T-helper 2 cell treated with Interferon-gamma antibody and Interleukin-4, amounts not matched to agents 5 μg/mL and 100 μg/mL, for 36 hours (primary cell): ENCODE measurements at regions not wholly inside any gene's neighbourhood (a gene's known extent, or its start where the extent isn't known, plus 50 kb on each side); places are given as distances from the start of the nearest gene placed in this dataset.

Source experiments
- DNase-seq: peaks from one replicate; pipeline ENCODE4 v3.0.0; 2021; ENCODE audit warnings: low spot score
- H3K27ac Mint-ChIP-seq: one replicate; pipeline ENCODE4 v1.8.0; 2021; ENCODE audit warnings: mild to moderate bottlenecking, mixed read lengths
- H3K27me3 Mint-ChIP-seq: one replicate; pipeline ENCODE4 v1.8.0; 2021; ENCODE audit warnings: low read depth, mixed read lengths
- H3K36me3 Mint-ChIP-seq: one replicate; pipeline ENCODE4 v1.8.0; 2021; ENCODE audit warnings: low read depth, mixed read lengths
- H3K4me1 Mint-ChIP-seq: one replicate; pipeline ENCODE4 v1.8.0; 2021; ENCODE audit warnings: low read depth, mixed read lengths
- H3K4me3 Mint-ChIP-seq: one replicate; pipeline ENCODE4 v1.8.0; 2022; ENCODE audit warnings: mild to moderate bottlenecking, moderate library complexity, mixed read lengths
- H3K9me3 Mint-ChIP-seq: one replicate; pipeline ENCODE4 v1.8.0; 2021; ENCODE audit warnings: mixed read lengths

DNA sequence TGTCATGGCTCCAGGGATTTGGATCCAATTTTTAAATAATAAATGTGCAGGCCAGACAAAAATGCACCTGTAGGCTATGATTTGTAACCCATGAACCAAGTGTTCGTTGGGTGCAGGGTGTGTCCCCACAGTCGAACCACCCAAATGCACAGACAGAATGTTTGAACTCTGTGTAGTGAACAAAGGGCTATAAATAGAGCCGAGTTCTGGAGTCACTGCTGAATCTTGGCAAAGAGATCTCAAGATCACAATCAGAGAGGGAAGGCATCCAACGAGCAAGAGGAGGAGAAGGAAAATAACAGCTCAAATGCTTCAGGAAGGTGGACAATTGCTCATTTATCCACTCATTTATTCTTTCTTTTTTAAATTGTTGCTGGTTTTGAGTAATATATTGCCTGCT lies 547.9 kb downstream of the FGF9 start:
- no peaks in the 10 kb centered on the region for H3K36me3 Mint-ChIP-seq
- H3K9me3 Mint-ChIP-seq, result no peaks in the 10 kb centered on the region
- H3K27me3 Mint-ChIP-seq, result no peaks in the 10 kb centered on the region
- H3K27ac Mint-ChIP-seq, result no peak overlapping the region
- no peaks in the 10 kb centered on the region for H3K4me1 Mint-ChIP-seq
- H3K4me3 Mint-ChIP-seq, result no peak overlapping the region
- no peak for DNase-seq

DNA sequence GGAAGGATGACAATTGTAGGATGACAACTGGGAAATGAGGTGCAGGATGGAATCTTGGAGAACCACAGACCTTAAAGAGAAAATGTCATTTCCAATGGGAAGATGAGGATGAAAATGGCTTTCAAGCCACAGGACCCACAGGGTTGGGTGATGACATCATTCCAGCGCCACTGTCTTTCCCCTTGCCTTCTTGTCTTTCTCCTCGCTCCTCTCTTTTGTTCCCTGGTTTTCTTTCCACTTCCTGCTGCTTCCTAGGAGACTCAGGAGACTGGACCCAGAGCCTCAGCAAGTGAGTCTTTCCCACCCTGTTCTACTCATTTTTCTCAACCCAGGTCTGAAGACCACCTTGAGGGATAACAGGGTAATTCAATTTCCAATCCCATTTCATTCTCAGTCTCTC lies 548.8 kb downstream of the FGF9 start:
- Mint-ChIP-seq H3K4me1 (no peaks in the 10 kb centered on the region), H3K27ac (no peak overlapping the region), H3K27me3 (no peaks in the 10 kb centered on the region), H3K9me3 (no peaks in the 10 kb centered on the region), H3K36me3 (no peaks in the 10 kb centered on the region), H3K4me3 (no peak overlapping the region)
- DNase-seq, result no peak

DNA sequence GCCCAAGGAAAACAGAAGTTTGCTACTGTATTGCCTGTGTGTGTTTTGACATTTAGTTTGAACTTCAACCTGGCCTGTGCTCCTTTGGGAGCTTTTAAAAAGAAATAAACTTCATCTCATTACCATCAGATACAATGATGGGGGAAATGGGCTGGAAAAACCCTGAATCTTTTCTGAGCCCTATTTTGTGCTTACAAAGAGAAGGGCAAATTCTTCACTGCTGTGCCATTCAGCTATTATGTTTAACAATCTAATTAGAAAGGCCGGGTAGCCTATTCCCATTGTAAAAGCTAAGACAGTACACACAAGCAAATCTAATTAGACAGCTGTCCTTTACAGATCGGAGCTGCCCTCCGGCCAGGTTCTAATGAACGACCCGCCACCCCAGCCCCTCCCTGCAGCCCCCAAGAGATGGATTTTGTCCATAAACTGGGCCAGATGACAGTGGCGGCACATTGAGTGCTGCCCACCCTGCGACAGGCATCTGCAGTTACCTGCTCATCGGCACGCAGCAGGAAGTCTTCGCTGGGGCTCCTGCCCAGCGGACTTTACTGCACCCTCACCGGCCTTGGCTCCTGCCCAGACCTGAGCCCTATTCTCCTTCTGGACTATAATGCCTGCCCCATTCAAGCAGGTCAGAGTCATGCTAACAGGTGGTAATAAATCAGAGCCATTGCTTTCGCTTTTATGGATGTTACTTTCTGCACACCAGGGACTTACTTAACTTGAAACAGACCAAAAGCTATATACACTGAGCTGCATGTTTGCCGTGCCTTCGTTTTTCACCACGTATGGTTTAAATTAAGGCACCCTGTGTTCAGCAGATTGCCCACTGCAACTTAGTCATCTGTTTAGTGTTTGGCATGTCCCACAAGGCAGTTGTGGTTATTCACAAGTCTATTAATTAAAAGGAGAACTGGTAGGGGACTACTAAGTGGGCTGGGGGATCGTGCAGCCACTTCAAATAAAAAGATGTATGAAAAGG lies 549.6 kb downstream of the FGF9 start:
- no peaks in the 10 kb centered on the region for H3K4me1 Mint-ChIP-seq
- no peaks in the 10 kb centered on the region for H3K9me3 Mint-ChIP-seq
- DNase-seq, result no peak
- H3K27ac Mint-ChIP-seq, result no peak overlapping the region
- no peaks in the 10 kb centered on the region for H3K36me3 Mint-ChIP-seq
- H3K27me3 Mint-ChIP-seq, result no peaks in the 10 kb centered on the region
- no peak overlapping the region for H3K4me3 Mint-ChIP-seq

DNA sequence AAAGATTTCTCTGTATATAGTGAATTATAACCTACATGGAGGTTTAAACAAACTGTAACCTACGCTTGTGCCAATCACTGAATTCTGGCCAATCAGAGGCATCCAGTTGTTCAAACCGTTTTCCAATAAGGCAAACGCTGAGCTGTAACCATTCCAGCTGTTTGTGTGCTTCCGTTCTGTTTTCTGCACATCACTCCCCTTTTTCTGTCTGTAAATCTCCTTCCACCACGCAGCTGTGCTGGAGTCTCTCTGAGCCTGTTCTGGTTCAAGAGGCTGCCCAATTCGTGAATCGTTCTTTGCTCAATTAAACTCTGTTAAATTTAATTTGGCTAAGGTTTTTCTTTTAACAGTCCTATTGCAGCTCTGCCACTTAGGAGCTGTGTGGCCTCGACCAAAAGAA lies 552.5 kb downstream of the FGF9 start:
- no peak overlapping the region for H3K4me3 Mint-ChIP-seq
- no peaks in the 10 kb centered on the region for H3K9me3 Mint-ChIP-seq

DNA sequence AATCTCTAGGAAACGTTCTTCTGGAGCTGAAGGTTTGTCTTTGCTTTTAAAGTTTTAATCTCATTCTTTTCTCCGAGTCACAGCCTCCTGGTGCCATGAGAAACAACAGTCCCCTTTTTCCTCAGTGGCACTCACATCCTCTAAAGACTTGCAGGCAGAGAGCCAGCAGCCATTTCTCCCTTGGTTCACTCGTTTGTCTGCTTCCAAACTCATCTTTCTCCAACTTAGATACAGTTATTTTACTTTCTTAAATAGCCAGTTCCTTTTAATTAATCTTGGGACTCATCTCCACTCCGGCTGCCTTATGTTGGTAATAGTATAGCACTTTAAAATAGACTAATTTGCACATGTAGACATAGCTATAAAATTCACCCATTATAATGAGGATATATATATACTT lies 555.2 kb downstream of the FGF9 start:
- Mint-ChIP-seq H3K36me3 (no peaks in the 10 kb centered on the region), H3K27me3 (no peaks in the 10 kb centered on the region), H3K27ac (no peak overlapping the region), H3K9me3 (no peaks in the 10 kb centered on the region), H3K4me3 (no peak overlapping the region), H3K4me1 (no peaks in the 10 kb centered on the region)
- DNase-seq, result no peak

More for the DNA sequence above, 552.5 kb downstream of the FGF9 start:
- Mint-ChIP-seq H3K4me1 (no peaks in the 10 kb centered on the region), H3K27me3 (no peaks in the 10 kb centered on the region), H3K36me3 (no peaks in the 10 kb centered on the region), H3K27ac (no peak overlapping the region)
- no peak for DNase-seq

DNA sequence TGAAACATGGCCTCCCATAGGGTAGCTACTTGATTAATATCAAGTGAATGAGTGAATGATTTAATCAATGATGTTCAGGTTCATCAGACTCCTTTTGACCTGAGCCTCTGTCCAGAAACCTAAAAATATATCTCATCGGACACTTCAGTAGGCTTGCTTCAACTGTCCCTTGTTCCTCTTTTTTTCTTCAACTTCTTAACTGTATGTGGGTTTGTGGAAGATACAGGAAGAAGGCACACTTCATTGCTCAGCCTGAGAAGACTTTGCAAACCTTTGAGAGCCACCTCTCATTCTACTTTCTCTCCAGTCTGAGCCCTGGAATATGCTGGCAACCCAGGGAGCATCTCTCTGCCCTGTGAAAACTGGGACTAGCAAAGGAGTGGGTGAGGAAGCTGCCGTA lies 557.0 kb downstream of the FGF9 start:
- no peak for DNase-seq
- no peaks in the 10 kb centered on the region for H3K4me1 Mint-ChIP-seq
- no peak overlapping the region for H3K4me3 Mint-ChIP-seq
- H3K36me3 Mint-ChIP-seq, result no peaks in the 10 kb centered on the region
- H3K27ac Mint-ChIP-seq, result no peak overlapping the region
- H3K27me3 Mint-ChIP-seq, result no peaks in the 10 kb centered on the region
- no peaks in the 10 kb centered on the region for H3K9me3 Mint-ChIP-seq

DNA sequence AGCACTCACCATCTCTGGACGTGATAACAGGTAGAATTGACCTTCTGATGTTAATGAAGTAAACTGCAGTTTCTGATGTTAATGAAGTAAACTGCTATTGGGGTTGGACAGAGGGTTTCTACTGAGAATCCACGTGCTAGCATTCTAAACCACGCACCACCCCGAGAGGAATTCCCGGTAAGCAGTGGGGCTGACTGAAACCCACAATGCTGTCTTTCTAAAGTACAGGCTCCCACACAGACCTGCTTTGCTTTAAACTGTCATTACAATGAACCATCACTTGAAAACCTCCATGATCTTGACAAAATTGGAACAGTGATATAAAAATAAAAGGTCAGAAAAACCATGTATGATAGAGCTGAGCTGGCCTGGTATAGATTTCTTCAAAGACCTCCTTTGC lies 559.0 kb downstream of the FGF9 start:
- no peak overlapping the region for H3K4me3 Mint-ChIP-seq
- H3K4me1 Mint-ChIP-seq, result no peaks in the 10 kb centered on the region
- DNase-seq, result no peak
- H3K36me3 Mint-ChIP-seq, result no peaks in the 10 kb centered on the region
- no peaks in the 10 kb centered on the region for H3K27me3 Mint-ChIP-seq
- no peaks in the 10 kb centered on the region for H3K9me3 Mint-ChIP-seq
- no peak overlapping the region for H3K27ac Mint-ChIP-seq

DNA sequence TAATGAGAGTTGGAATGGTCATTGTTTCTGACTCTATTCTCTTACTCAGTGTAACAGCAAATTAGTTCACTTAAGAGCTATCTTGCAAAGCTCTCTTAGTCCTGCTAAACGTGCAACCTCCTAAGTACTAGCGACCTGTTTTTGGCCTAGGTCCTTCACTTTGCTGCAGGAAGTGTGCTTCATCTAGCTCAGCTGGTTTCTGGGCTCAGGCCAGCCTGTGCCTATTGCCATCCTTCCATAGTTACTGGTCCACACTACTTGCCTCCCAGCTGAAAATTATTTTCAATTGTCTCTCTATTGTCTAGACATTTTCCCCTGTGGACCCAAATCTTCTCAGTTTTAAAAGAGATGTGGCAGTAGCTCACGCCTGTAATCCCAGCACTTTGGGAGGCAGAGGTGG lies 561.3 kb downstream of the FGF9 start:
- Mint-ChIP-seq H3K4me3 (no peak overlapping the region), H3K27me3 (no peaks in the 10 kb centered on the region), H3K36me3 (no peaks in the 10 kb centered on the region), H3K27ac (no peak overlapping the region), H3K9me3 (no peaks in the 10 kb centered on the region), H3K4me1 (no peaks in the 10 kb centered on the region)
- DNase-seq, result no peak

DNA sequence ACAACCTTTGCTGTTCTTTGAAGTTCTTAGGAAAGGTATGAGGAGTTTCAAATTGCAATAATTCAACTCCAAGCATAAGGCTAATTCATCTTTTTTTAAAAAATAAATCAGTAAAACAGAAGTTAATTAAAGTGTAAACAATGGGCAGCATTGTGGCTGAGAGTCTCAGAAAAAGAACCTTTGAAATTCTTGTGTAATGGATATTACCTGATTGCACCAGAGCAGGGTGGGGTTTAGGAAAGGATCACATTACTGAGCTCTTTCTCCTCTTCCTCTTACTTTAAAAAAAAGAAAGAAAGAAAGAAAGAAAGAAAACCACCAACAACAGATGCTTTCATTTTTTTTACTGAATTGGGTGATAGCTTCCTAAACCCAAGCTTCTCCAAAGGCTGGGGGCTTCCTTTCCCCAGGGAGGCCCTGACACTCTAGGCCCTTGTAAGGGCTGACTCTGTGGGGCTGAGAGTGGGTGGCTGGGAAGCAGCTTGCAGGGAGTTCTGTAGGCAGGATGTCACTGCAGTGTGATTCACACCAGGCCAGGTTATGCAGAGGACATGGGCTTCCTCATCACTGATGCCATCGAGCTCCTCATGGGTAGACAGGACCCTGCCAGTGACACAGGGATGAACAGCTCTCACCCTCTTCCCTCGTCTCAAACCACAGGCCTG lies 564.5 kb downstream of the FGF9 start:
- Mint-ChIP-seq H3K27ac (no peak overlapping the region), H3K36me3 (no peaks in the 10 kb centered on the region), H3K27me3 (no peaks in the 10 kb centered on the region), H3K9me3 (no peaks in the 10 kb centered on the region), H3K4me3 (no peak overlapping the region), H3K4me1 (no peaks in the 10 kb centered on the region)
- DNase-seq, result no peak

DNA sequence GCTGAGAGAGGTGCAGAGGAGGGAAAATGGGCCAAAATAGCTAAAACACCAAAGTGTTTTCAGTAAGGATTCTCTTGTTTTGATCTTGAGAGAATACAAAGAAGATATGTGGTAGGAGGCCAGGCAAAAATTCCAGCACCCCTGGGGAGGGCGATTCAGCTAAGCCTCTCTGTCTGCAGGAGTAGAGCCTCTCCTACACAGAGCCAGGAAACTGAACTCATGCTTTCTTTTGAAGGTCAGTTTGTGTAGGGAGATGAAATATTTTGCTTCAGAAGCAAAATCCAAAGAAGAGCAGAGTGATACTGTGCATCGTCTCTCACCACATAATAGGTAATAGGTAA lies 565.0 kb downstream of the FGF9 start:
- no peak overlapping the region for H3K4me3 Mint-ChIP-seq
- no peaks in the 10 kb centered on the region for H3K4me1 Mint-ChIP-seq
- no peaks in the 10 kb centered on the region for H3K27me3 Mint-ChIP-seq
- no peak overlapping the region for H3K27ac Mint-ChIP-seq
- no peak for DNase-seq
- no peaks in the 10 kb centered on the region for H3K9me3 Mint-ChIP-seq
- H3K36me3 Mint-ChIP-seq, result no peaks in the 10 kb centered on the region

DNA sequence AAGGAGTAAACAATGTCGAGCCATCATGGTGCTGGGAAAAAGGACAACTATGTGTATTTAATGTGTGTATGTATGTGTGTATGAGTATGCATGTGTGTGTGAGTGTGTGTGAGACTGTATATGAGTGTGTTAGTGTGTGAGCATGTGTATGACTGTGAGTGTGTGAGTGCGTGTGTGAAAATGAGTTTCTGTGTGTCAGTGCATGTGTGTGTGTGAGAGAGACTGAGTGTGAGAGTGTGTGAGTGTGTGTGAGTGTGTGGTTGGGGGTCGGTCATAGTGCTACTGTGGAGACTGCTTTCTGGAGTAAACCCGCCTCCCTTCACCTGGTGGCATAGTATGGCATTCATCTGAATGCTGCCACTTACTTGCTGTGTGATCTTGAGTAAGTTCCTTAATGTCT lies 567.4 kb downstream of the FGF9 start:
- no peak overlapping the region for H3K4me3 Mint-ChIP-seq

DNA sequence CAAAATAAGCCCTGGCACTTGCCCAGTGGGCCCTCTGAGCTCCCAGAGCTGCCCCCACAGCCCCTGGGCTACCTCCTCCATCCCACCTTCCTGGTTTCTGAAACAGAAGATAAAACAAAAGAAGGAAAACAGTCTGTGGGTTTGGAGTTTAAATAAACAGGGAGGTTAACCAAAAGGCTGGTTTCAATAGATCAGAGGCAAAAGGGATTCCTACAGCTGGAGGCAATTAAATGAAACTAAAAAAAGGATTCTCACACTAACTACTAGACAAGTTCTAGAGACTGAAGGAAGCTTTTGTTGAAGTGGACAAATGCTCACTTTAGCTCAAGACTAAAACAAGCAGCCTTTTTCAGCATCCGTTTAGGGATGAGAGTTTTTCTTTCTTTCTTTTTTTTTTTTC lies 569.8 kb downstream of the FGF9 start:
- Mint-ChIP-seq H3K27ac (no peak overlapping the region), H3K36me3 (no peaks in the 10 kb centered on the region), H3K27me3 (no peaks in the 10 kb centered on the region), H3K4me1 (no peaks in the 10 kb centered on the region), H3K4me3 (no peak overlapping the region), H3K9me3 (peaks cover 4% of the 10 kb centered on the region)
- no peak for DNase-seq

More for the DNA sequence above, 567.4 kb downstream of the FGF9 start:
- no peak overlapping the region for H3K27ac Mint-ChIP-seq
- no peaks in the 10 kb centered on the region for H3K27me3 Mint-ChIP-seq
- no peaks in the 10 kb centered on the region for H3K36me3 Mint-ChIP-seq
- no peak for DNase-seq
- H3K9me3 Mint-ChIP-seq, result peaks cover 4% of the 10 kb centered on the region
- no peaks in the 10 kb centered on the region for H3K4me1 Mint-ChIP-seq

DNA sequence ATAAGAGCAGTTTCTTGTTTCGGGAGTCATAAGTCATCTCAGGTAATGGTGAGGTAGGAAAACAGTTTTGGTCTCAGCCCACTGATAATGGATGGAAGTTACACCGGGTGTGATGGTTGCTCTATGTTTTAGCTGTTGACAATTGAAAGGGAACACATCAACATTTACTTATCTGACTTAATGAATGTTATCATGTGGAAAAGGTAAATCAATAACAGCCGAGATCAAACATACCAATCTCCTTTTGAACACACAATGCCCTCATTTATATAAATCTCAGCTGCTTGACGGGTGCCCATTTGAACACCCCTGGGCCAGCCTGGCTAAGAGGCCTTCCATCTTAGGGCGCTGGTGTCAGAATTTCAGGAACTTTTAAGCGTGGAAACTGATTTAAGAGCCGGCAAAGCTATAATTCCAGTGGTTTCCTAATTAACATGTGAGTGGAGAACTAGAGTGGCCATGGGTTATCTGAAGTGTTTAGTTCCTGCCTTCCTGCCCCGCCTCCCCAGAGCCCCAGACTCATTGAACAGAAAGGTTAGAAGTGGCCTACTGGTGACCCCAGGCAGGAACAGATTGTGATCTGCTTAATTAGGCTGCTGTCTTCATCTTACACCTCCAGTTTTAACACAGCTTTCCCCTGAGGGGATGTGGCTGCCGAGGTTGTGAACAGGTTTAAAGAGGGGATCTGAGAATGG lies 572.7 kb downstream of the FGF9 start:
- Mint-ChIP-seq H3K36me3 (no peaks in the 10 kb centered on the region), H3K4me1 (no peaks in the 10 kb centered on the region), H3K9me3 (peaks cover 4% of the 10 kb centered on the region), H3K27me3 (no peaks in the 10 kb centered on the region), H3K27ac (no peak overlapping the region), H3K4me3 (no peak overlapping the region)
- DNase-seq, result no peak

DNA sequence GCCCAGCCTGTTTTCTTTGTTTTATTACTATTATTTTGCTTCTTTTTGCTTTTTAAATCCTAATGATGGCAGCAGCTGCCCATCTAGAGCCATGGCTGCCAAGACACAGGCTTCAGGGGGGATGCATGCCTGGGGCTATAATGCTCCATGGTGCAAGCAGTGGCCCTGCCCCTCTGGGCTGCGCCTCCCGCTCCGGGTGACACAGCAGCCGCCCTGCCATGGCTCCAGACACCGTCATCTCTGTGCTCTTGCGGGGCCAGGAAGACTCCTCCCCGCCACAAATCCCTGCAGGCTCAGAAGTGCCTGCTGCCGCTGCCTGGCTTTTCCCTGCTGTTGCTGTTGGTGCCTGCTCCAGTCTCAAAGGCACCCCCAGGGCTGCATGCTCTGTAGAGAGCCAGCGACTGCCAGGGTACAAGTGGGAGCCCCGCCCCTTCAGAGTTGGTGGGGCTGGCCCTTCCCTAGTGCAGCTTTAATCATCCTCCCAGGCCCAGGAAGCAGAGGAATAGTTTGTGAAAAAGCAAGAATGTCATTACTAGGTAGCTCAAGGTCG lies 581.5 kb downstream of the FGF9 start:
- H3K36me3 Mint-ChIP-seq, result no peaks in the 10 kb centered on the region
- H3K9me3 Mint-ChIP-seq, result no peaks in the 10 kb centered on the region
- no peak overlapping the region for H3K4me3 Mint-ChIP-seq
- no peak overlapping the region for H3K27ac Mint-ChIP-seq
- H3K27me3 Mint-ChIP-seq, result no peaks in the 10 kb centered on the region
- DNase-seq, result no peak
- no peaks in the 10 kb centered on the region for H3K4me1 Mint-ChIP-seq
